Lower leg skin (tissue), 3 donors: ENCODE measurements at regions not wholly inside any gene's neighbourhood (a gene's known extent, or its start where the extent isn't known, plus 50 kb on each side); places are given as distances from the start of the nearest gene placed in this dataset.

Experiments used
- POLR2A ChIP-seq, 2 donors: fragments of 450-650 bp; IDR thresholded peaks; one replicate each; pipeline ENCODE4 v1.6.1; 2016 to 2017; ENCODE audit warnings: antibody characterized with exemption in 2 of 2, mild to moderate bottlenecking in 1 of 2, moderate library complexity in 1 of 2
- TF ChIP-seq, protein P1 (sequence below), 3 donors: fragments of 450-650 bp; IDR thresholded peaks; one replicate each; pipeline ENCODE4 v1.5.1; 2016; ENCODE audit warnings: antibody characterized with exemption in 3 of 3, mild to moderate bottlenecking in 3 of 3, moderate library complexity in 2 of 3

GRCh38 chr12:126210026-126210425, 1144.8 kb downstream of the AACS start:
- TF ChIP-seq, protein P1, sequence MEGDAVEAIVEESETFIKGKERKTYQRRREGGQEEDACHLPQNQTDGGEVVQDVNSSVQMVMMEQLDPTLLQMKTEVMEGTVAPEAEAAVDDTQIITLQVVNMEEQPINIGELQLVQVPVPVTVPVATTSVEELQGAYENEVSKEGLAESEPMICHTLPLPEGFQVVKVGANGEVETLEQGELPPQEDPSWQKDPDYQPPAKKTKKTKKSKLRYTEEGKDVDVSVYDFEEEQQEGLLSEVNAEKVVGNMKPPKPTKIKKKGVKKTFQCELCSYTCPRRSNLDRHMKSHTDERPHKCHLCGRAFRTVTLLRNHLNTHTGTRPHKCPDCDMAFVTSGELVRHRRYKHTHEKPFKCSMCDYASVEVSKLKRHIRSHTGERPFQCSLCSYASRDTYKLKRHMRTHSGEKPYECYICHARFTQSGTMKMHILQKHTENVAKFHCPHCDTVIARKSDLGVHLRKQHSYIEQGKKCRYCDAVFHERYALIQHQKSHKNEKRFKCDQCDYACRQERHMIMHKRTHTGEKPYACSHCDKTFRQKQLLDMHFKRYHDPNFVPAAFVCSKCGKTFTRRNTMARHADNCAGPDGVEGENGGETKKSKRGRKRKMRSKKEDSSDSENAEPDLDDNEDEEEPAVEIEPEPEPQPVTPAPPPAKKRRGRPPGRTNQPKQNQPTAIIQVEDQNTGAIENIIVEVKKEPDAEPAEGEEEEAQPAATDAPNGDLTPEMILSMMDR (IDR thresholded peaks at IDR 0.05): no peak
- no peak for TF ChIP-seq POLR2A (IDR thresholded peaks at IDR 0.05)
